CD4-positive, alpha-beta T cell (primary cell): ENCODE measurements at regions not wholly inside any gene's neighbourhood (a gene's known extent, or its start where the extent isn't known, plus 50 kb on each side); places are given as distances from the start of the nearest gene placed in this dataset.

Experiments
- ATAC-seq: fragments of 200-7000 bp; cut with Tn5 transposase; one replicate; pipeline ENCODE4 v1.10.0; 2022; ENCODE audit warnings: mild to moderate bottlenecking; ENCODE audit not compliant: poor library complexity
- CTCF ChIA-PET: fragments of 350-600 bp; sonication (Branson Sonifier 250); formaldehyde crosslinking; loops from one replicate; lab custom pipeline; 2021; ENCODE audit warnings: antibody characterized with exemption, inconsistent platforms; lab: Charles Lee
- POLR2A ChIA-PET: fragments of 350-600 bp; sonication (Branson Sonifier 250); formaldehyde crosslinking; loops from one replicate; lab custom pipeline; 2021; ENCODE audit warnings: antibody characterized with exemption, inconsistent platforms; lab: Charles Lee
- DNase-seq, 14 experiments: peaks; one replicate each; pipeline ENCODE4 v3.0.0-alpha.2; 2013 to 2020; ENCODE audit warnings: mixed read lengths in 2 of 14
- H3K27ac ChIP-seq, 2 donors: one replicate each; pipeline versions ENCODE4 v1.5.1 to v1.7.0; 2013; ENCODE audit warnings: low read length in 2 of 2, low read depth in 1 of 2, mild to moderate bottlenecking in 1 of 2
- H3K27me3 ChIP-seq, 2 experiments: 1 replicate in 1 of 2; 2 replicates in 1 of 2; pipeline versions ENCODE4 v1.6.1 to v1.7.0; 2013; ENCODE audit warnings: low read length in 2 of 2, control low read depth in 1 of 2, mild to moderate bottlenecking in 1 of 2, moderate library complexity in 1 of 2; ENCODE audit not compliant: insufficient read depth in 2 of 2, control insufficient read depth in 1 of 2
- H3K36me3 ChIP-seq: one replicate; pipeline ENCODE4 v1.6.1; 2013; ENCODE audit warnings: low read length, control low read depth; ENCODE audit not compliant: insufficient read depth
- H3K4me1 ChIP-seq: one replicate; pipeline ENCODE4 v1.6.1; 2013; ENCODE audit warnings: low read length, control low read depth; ENCODE audit not compliant: insufficient read depth
- H3K4me3 ChIP-seq: one replicate; pipeline ENCODE4 v1.5.1; 2013; ENCODE audit warnings: mild to moderate bottlenecking, low read length, moderate library complexity
- H3K9me3 ChIP-seq, 2 experiments: 1 replicate in 1 of 2; 2 replicates in 1 of 2; pipeline versions ENCODE4 v1.6.1 to v1.7.0; 2013; ENCODE audit warnings: low read length in 2 of 2, mild to moderate bottlenecking in 2 of 2, control low read depth in 1 of 2, moderate library complexity in 1 of 2; ENCODE audit not compliant: control insufficient read depth in 1 of 2, insufficient read depth in 1 of 2
- H3K27ac Mint-ChIP-seq: one replicate; pipeline ENCODE4 v1.8.0; 2020; ENCODE audit warnings: mixed read lengths
- H3K27me3 Mint-ChIP-seq: one replicate; pipeline ENCODE4 v1.8.0; 2021; ENCODE audit warnings: mixed read lengths
- H3K36me3 Mint-ChIP-seq: one replicate; pipeline ENCODE4 v1.8.0; 2021; ENCODE audit warnings: low read depth, mixed read lengths
- H3K4me1 Mint-ChIP-seq: one replicate; pipeline ENCODE4 v1.8.0; 2021; ENCODE audit warnings: low read depth, mixed read lengths
- H3K4me3 Mint-ChIP-seq: one replicate; pipeline ENCODE4 v1.8.0; 2020; ENCODE audit warnings: mild to moderate bottlenecking, mixed read lengths
- H3K9me3 Mint-ChIP-seq: one replicate; pipeline ENCODE4 v1.8.0; 2020; ENCODE audit warnings: mixed read lengths
- CTCF ChIP-seq: fragments of 200-600 bp; IDR thresholded peaks from one replicate; pipeline ENCODE4 v1.8.0; 2022; ENCODE audit warnings: antibody characterized with exemption, mild to moderate bottlenecking
- intact Hi-C, 2 experiments: fragments of 100-400 bp; cut with DNase I in 1 of 2; cut with micrococcal nuclease in 1 of 2; formaldehyde crosslinking; loops; one replicate each; pipeline versions ENCODE4 v1.15.1 to v1.9.0; 2023 to 2025; cut with DNase I, micrococcal nuclease

GRCh38 chr7:84583331-84583730 lies 388.7 kb upstream of the SEMA3A start:
- no peak overlapping the region for H3K27ac ChIP-seq

GRCh38 chr7:84582747-84583146 lies 388.2 kb upstream of the SEMA3A start:
- DNase-seq (no peak), ATAC-seq (no peak)
- no peaks in the 10 kb centered on the region for H3K9me3 ChIP-seq
- ChIA-PET CTCF (no interaction called here), POLR2A (no interaction called here)
- H3K27me3 ChIP-seq, result no peaks in the 10 kb centered on the region
- intact Hi-C loops, result no loop called here
- TF ChIP-seq CTCF, result no peak
- no peak overlapping the region for H3K27ac ChIP-seq
- H3K36me3 ChIP-seq, result no peaks in the 10 kb centered on the region
- Mint-ChIP-seq H3K4me1 (no peaks in the 10 kb centered on the region), H3K9me3 (no peaks in the 10 kb centered on the region), H3K27me3 (no peaks in the 10 kb centered on the region), H3K36me3 (no peaks in the 10 kb centered on the region), H3K27ac (no peak overlapping the region), H3K4me3 (no peak overlapping the region)
- no peak overlapping the region for H3K4me3 ChIP-seq
- no peaks in the 10 kb centered on the region for H3K4me1 ChIP-seq

More at GRCh38 chr7:84583331-84583730, 388.7 kb upstream of the SEMA3A start:
- Histone ChIP-seq H3K4me3 (no peak overlapping the region), H3K27me3 (no peaks in the 10 kb centered on the region), H3K4me1 (no peaks in the 10 kb centered on the region), H3K9me3 (no peaks in the 10 kb centered on the region), H3K36me3 (no peaks in the 10 kb centered on the region)
- intact Hi-C loops, result no loop called here
- no peaks in the 10 kb centered on the region for H3K4me1 Mint-ChIP-seq
- DNase-seq, result no peak
- ATAC-seq, result no peak
- no peaks in the 10 kb centered on the region for H3K9me3 Mint-ChIP-seq
- H3K4me3 Mint-ChIP-seq, result no peak overlapping the region
- POLR2A ChIA-PET, result no interaction called here
- no peaks in the 10 kb centered on the region for H3K27me3 Mint-ChIP-seq
- H3K27ac Mint-ChIP-seq, result no peak overlapping the region
- TF ChIP-seq CTCF, result no peak
- CTCF ChIA-PET, result no interaction called here
- no peaks in the 10 kb centered on the region for H3K36me3 Mint-ChIP-seq

GRCh38 chr7:84578825-84579224 lies 384.2 kb upstream of the SEMA3A start:
- H3K9me3 Mint-ChIP-seq, result no peaks in the 10 kb centered on the region
- no peaks in the 10 kb centered on the region for H3K4me1 Mint-ChIP-seq
- Histone ChIP-seq H3K36me3 (no peaks in the 10 kb centered on the region), H3K27ac (no peak overlapping the region), H3K9me3 (no peaks in the 10 kb centered on the region), H3K27me3 (no peaks in the 10 kb centered on the region), H3K4me1 (no peaks in the 10 kb centered on the region), H3K4me3 (no peak overlapping the region)
- H3K36me3 Mint-ChIP-seq, result no peaks in the 10 kb centered on the region
- no peak for ATAC-seq
- POLR2A ChIA-PET, result no interaction called here
- intact Hi-C loops, result no loop called here
- no peak overlapping the region for H3K27ac Mint-ChIP-seq
- H3K4me3 Mint-ChIP-seq, result no peak overlapping the region
- no peaks in the 10 kb centered on the region for H3K27me3 Mint-ChIP-seq
- no peak for DNase-seq
- CTCF ChIA-PET, result no interaction called here
- TF ChIP-seq CTCF, result no peak
